HCT116 (cell line): ENCODE measurements at regions not wholly inside any gene's neighbourhood (a gene's known extent, or its start where the extent isn't known, plus 50 kb on each side); places are given as distances from the start of the nearest gene placed in this dataset.

Experiments used
- CTCF ChIP-seq, 3 experiments: fragments of 200-600 bp in 1 of 3; sonication (generic) in 1 of 3; IDR thresholded peaks in 2 of 3; conservative IDR thresholded peaks in 1 of 3; 2 replicates each; pipeline ENCODE4 v1.5.1; 2012 to 2017; ENCODE audit warnings: low read depth in 2 of 3, low read length in 2 of 3, antibody characterized with exemption in 1 of 3, borderline replicate concordance in 1 of 3, control low read depth in 1 of 3, mild to moderate bottlenecking in 1 of 3, mixed read lengths in 1 of 3, mixed run types in 1 of 3, moderate library complexity in 1 of 3; ENCODE audit not compliant: insufficient read depth in 1 of 3
- SIN3A ChIP-seq: IDR thresholded peaks from 2 replicates; pipeline ENCODE4 v1.6.1; 2012; ENCODE audit warnings: low read depth

GRCh38 chr15:81929557-81929956 lies 116.3 kb downstream of the MEX3B start:
- TF ChIP-seq CTCF (IDR thresholded peaks at IDR 0.05 in 2 of 3, conservative IDR thresholded peaks at IDR 0.05 in 1 of 3; ENCODE audit: borderline replicate concordance in 1 of 3, insufficient read depth in 1 of 3, low read depth in 2 of 3, low read length in 2 of 3) (no peak), SIN3A (no peak)
